ENCODE measurements at regions not wholly inside any gene's neighbourhood (a gene's known extent, or its start where the extent isn't known, plus 50 kb on each side); places are given as distances from the start of the nearest gene placed in this dataset.

GRCh38 chr1:68633141-68633919 lies 136.4 kb upstream of the DEPDC1 start (continued):
- no peak for TF ChIP-seq STAT6 (CRISPR knock-in tag; conservative IDR thresholded peaks at IDR 0.05; ENCODE audit: low read depth)
- TF ChIP-seq, protein P1, sequence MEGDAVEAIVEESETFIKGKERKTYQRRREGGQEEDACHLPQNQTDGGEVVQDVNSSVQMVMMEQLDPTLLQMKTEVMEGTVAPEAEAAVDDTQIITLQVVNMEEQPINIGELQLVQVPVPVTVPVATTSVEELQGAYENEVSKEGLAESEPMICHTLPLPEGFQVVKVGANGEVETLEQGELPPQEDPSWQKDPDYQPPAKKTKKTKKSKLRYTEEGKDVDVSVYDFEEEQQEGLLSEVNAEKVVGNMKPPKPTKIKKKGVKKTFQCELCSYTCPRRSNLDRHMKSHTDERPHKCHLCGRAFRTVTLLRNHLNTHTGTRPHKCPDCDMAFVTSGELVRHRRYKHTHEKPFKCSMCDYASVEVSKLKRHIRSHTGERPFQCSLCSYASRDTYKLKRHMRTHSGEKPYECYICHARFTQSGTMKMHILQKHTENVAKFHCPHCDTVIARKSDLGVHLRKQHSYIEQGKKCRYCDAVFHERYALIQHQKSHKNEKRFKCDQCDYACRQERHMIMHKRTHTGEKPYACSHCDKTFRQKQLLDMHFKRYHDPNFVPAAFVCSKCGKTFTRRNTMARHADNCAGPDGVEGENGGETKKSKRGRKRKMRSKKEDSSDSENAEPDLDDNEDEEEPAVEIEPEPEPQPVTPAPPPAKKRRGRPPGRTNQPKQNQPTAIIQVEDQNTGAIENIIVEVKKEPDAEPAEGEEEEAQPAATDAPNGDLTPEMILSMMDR (IDR thresholded peaks at IDR 0.05) = no peak
- TF ChIP-seq, protein P2, sequence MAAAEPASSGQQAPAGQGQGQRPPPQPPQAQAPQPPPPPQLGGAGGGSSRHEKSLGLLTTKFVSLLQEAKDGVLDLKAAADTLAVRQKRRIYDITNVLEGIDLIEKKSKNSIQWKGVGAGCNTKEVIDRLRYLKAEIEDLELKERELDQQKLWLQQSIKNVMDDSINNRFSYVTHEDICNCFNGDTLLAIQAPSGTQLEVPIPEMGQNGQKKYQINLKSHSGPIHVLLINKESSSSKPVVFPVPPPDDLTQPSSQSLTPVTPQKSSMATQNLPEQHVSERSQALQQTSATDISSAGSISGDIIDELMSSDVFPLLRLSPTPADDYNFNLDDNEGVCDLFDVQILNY (CRISPR knock-in tag; IDR thresholded peaks at IDR 0.05) = no peak
- TF ChIP-seq ZNF121 (CRISPR knock-in tag; IDR thresholded peaks at IDR 0.05) = no peak
- no peak for TF ChIP-seq ZNF263 (CRISPR knock-in tag; IDR thresholded peaks at IDR 0.05; ENCODE audit: low read depth)

DNA sequence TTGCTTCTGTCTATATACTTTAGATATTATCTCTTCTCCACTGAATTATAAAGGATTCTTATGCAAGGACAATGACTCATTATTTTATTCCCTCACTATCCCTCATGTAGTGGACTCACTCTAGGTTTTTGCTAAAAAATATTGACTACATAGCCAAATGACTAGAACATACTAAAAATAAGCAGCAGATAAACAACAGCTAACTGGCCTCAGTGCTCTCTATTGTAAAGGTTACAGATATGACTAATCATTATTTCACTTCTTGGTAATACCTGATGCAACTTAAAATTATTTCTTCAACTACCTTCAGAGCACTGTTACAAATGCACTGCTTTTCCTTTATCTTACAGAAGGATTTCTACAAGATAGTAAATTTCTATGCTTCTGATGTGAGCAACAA lies 147.6 kb upstream of the DEPDC1 start:
- ATAC-seq (no peak), DNase-seq (ENCODE audit: low spot score) (no peak)
- H3K27me3 Mint-ChIP-seq (ENCODE audit: low read depth) = no peaks in the 10 kb centered on the region
- H3K4me3 Mint-ChIP-seq = no peak overlapping the region
- TF ChIP-seq, protein P3, sequence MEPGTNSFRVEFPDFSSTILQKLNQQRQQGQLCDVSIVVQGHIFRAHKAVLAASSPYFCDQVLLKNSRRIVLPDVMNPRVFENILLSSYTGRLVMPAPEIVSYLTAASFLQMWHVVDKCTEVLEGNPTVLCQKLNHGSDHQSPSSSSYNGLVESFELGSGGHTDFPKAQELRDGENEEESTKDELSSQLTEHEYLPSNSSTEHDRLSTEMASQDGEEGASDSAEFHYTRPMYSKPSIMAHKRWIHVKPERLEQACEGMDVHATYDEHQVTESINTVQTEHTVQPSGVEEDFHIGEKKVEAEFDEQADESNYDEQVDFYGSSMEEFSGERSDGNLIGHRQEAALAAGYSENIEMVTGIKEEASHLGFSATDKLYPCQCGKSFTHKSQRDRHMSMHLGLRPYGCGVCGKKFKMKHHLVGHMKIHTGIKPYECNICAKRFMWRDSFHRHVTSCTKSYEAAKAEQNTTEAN (CRISPR knock-in tag; IDR thresholded peaks at IDR 0.05) = no peak
- TF ChIP-seq ZNF317 (CRISPR knock-in tag; IDR thresholded peaks at IDR 0.05; ENCODE audit: borderline replicate concordance, low read depth) (no peak), ZNF425 (CRISPR knock-in tag; conservative IDR thresholded peaks at IDR 0.05) (no peak), GRHL2 (CRISPR knock-in tag; IDR thresholded peaks at IDR 0.05; ENCODE audit: insufficient replicate concordance, severe bottlenecking) (no peak), SOX15 (CRISPR knock-in tag; IDR thresholded peaks at IDR 0.05) (no peak), ELF4 (CRISPR knock-in tag; IDR thresholded peaks at IDR 0.05; ENCODE audit: low read depth) (no peak), EMX1 (CRISPR knock-in tag; IDR thresholded peaks at IDR 0.05) (no peak)
- TF ChIP-seq, protein P4, sequence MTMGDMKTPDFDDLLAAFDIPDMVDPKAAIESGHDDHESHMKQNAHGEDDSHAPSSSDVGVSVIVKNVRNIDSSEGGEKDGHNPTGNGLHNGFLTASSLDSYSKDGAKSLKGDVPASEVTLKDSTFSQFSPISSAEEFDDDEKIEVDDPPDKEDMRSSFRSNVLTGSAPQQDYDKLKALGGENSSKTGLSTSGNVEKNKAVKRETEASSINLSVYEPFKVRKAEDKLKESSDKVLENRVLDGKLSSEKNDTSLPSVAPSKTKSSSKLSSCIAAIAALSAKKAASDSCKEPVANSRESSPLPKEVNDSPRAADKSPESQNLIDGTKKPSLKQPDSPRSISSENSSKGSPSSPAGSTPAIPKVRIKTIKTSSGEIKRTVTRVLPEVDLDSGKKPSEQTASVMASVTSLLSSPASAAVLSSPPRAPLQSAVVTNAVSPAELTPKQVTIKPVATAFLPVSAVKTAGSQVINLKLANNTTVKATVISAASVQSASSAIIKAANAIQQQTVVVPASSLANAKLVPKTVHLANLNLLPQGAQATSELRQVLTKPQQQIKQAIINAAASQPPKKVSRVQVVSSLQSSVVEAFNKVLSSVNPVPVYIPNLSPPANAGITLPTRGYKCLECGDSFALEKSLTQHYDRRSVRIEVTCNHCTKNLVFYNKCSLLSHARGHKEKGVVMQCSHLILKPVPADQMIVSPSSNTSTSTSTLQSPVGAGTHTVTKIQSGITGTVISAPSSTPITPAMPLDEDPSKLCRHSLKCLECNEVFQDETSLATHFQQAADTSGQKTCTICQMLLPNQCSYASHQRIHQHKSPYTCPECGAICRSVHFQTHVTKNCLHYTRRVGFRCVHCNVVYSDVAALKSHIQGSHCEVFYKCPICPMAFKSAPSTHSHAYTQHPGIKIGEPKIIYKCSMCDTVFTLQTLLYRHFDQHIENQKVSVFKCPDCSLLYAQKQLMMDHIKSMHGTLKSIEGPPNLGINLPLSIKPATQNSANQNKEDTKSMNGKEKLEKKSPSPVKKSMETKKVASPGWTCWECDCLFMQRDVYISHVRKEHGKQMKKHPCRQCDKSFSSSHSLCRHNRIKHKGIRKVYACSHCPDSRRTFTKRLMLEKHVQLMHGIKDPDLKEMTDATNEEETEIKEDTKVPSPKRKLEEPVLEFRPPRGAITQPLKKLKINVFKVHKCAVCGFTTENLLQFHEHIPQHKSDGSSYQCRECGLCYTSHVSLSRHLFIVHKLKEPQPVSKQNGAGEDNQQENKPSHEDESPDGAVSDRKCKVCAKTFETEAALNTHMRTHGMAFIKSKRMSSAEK (CRISPR knock-in tag; IDR thresholded peaks at IDR 0.05; ENCODE audit: borderline replicate concordance) = no peak
- TF ChIP-seq, protein P5, sequence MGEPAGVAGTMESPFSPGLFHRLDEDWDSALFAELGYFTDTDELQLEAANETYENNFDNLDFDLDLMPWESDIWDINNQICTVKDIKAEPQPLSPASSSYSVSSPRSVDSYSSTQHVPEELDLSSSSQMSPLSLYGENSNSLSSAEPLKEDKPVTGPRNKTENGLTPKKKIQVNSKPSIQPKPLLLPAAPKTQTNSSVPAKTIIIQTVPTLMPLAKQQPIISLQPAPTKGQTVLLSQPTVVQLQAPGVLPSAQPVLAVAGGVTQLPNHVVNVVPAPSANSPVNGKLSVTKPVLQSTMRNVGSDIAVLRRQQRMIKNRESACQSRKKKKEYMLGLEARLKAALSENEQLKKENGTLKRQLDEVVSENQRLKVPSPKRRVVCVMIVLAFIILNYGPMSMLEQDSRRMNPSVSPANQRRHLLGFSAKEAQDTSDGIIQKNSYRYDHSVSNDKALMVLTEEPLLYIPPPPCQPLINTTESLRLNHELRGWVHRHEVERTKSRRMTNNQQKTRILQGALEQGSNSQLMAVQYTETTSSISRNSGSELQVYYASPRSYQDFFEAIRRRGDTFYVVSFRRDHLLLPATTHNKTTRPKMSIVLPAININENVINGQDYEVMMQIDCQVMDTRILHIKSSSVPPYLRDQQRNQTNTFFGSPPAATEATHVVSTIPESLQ (CRISPR knock-in tag; IDR thresholded peaks at IDR 0.05) = no peak
- H3K36me3 Mint-ChIP-seq = no peaks in the 10 kb centered on the region
- CTCF ChIA-PET = no interaction called here
- H3K4me1 Mint-ChIP-seq = peaks cover 6% of the 10 kb centered on the region; the same call in 1 of the 2 replicates
- POLR2A ChIA-PET = no interaction called here
- H3K9me3 Mint-ChIP-seq = no peaks in the 10 kb centered on the region
- no peak overlapping the region for H3K27ac Mint-ChIP-seq

All from WTC11 (cell line).